Cardiac muscle cell (in vitro differentiated cells and primary cell): ENCODE measurements at regions not wholly inside any gene's neighbourhood (a gene's known extent, or its start where the extent isn't known, plus 50 kb on each side); places are given as distances from the start of the nearest gene placed in this dataset.

Experiments used
- DNase-seq, 2 donors: peaks; one replicate each; pipeline versions ENCODE4 v3.0.0 to v3.0.0-alpha.2; 2010 to 2017; ENCODE audit warnings: low read depth in 1 of 2, low spot score in 1 of 2
- H3K27ac ChIP-seq: fragments of 200-600 bp; sonication (generic); 2 replicates; pipeline ENCODE4 v1.5.1; 2016
- H3K27me3 ChIP-seq: fragments of 200-600 bp; sonication (generic); 2 replicates; pipeline ENCODE4 v1.6.0; 2016; ENCODE audit warnings: control low read depth
- H3K36me3 ChIP-seq: fragments of 200-600 bp; sonication (generic); 2 replicates; pipeline ENCODE4 v1.5.1; 2016; ENCODE audit warnings: control low read depth
- H3K4me1 ChIP-seq: fragments of 200-600 bp; sonication (generic); 2 replicates; pipeline ENCODE4 v1.8.1; 2017; ENCODE audit warnings: low read depth, mild to moderate bottlenecking, mixed run types
- H3K4me3 ChIP-seq: fragments of 200-600 bp; sonication (generic); 2 replicates; pipeline ENCODE4 v1.5.1; 2016; ENCODE audit warnings: mild to moderate bottlenecking
- H3K9me3 ChIP-seq: fragments of 200-600 bp; sonication (generic); 2 replicates; pipeline ENCODE4 v1.5.1; 2017; ENCODE audit warnings: low read depth, mild to moderate bottlenecking, control low read depth
- CTCF ChIP-seq: IDR thresholded peaks from 2 replicates; pipeline ENCODE4 v1.5.1; 2012; ENCODE audit warnings: low read depth, mild to moderate bottlenecking, low read length

DNA sequence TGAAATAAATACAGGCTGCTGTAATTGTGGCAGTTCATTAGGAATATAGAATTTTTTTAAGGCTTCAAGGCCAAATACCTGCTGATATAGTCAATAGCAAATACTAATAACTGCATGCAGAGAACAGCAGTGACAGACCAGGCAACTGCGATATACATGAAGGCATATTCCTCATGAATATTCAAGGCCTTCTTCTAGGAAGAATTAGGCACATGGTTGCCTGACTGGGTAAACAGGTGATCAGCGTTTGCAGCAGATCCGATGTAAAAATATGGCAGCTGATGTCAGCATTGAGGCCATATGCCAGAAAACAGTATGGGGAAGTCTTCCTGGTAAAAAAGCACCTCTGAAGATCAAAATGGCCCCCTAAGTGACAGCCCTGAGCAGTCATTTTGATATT, 629.7 kb downstream of the UQCRFS1 start:
- Histone ChIP-seq H3K27me3 (no peaks in the 10 kb centered on the region), H3K9me3 (no peaks in the 10 kb centered on the region), H3K4me1 (no peaks in the 10 kb centered on the region), H3K27ac (no peak overlapping the region), H3K4me3 (no peak overlapping the region), H3K36me3 (no peaks in the 10 kb centered on the region)
- TF ChIP-seq CTCF: no peak
- DNase-seq: no peak

DNA sequence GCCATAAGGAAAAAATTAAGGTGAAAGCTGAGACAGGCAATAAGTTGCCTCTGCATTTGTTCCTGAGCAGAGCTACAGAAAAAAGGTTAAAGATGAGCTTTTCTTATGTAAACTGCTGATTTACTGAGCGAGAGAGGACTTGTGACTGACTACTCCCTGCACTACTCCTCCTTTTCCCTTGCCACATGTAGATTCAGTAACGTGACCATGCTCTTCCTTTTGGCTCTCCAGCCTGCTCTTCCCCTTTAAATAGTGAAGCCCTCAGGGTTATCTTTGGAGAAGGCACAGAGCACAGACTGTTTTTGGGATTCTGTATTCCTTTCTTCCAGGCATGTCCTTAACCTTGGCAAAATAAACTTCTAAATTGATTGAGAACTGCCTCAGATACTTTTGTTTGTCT, 630.2 kb downstream of the UQCRFS1 start:
- no peak for TF ChIP-seq CTCF
- H3K4me1 ChIP-seq: no peaks in the 10 kb centered on the region
- H3K27ac ChIP-seq: no peak overlapping the region
- no peak for DNase-seq
- H3K9me3 ChIP-seq: no peaks in the 10 kb centered on the region
- H3K4me3 ChIP-seq: no peak overlapping the region
- no peaks in the 10 kb centered on the region for H3K27me3 ChIP-seq
- no peaks in the 10 kb centered on the region for H3K36me3 ChIP-seq

DNA sequence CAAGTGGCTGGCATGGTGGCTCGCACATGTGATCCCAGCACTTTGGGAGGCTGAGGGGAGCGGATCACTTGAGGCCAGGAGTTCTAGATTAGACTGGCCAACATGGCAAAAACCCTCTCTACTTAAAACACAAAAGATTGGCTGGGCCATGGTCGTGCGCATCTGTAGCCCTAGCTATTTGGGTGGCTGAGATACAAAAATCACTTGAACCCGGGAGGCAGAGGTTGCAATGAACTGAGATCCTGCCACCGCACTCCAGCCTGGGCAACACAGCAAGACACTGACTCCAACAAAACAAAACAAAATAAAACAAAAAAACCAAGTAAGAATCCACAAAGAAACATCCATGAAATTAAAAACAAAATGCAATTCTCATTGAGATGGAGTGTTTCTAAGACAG, 630.6 kb downstream of the UQCRFS1 start:
- no peak for DNase-seq
- no peaks in the 10 kb centered on the region for H3K36me3 ChIP-seq
- TF ChIP-seq CTCF: no peak
- no peaks in the 10 kb centered on the region for H3K27me3 ChIP-seq
- no peaks in the 10 kb centered on the region for H3K9me3 ChIP-seq
- H3K4me3 ChIP-seq: no peak overlapping the region
- H3K4me1 ChIP-seq: no peaks in the 10 kb centered on the region
- no peak overlapping the region for H3K27ac ChIP-seq

- Histone ChIP-seq H3K4me3 (no peak overlapping the region), H3K27ac (no peak overlapping the region), H3K27me3 (no peaks in the 10 kb centered on the region), H3K9me3 (no peaks in the 10 kb centered on the region), H3K4me1 (no peaks in the 10 kb centered on the region), H3K36me3 (no peaks in the 10 kb centered on the region)
- DNase-seq: no peak
- TF ChIP-seq CTCF: no peak
These were observed 631.5 kb downstream of the UQCRFS1 start for GRCh38 chr19:28581468-28581770.

- Histone ChIP-seq H3K4me3 (no peak overlapping the region), H3K9me3 (no peaks in the 10 kb centered on the region), H3K4me1 (no peaks in the 10 kb centered on the region), H3K27me3 (no peaks in the 10 kb centered on the region), H3K36me3 (no peaks in the 10 kb centered on the region), H3K27ac (no peak overlapping the region)
- TF ChIP-seq CTCF: no peak
- no peak for DNase-seq
These were observed 634.0 kb downstream of the UQCRFS1 start for GRCh38 chr19:28578786-28579505.

DNA sequence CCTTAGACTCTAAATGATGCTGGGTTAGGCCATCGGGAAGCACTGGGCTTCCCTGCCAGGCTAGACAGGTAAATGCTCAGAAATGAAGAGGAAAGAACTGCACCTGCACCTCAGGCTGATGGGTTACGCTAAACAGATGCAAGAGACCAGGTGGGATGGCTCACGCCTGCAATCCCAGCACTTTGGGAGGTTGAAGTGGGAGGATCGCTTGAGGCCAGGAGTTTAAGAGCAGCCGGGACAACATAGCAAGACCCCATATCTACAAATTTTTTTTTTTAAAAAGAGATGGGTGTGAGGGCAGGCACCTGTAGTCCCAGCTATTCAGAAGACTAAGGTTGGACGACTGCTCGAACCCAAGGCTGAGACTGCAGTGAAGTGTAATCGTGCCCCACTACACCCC, 634.7 kb downstream of the UQCRFS1 start:
- no peak for DNase-seq
- no peaks in the 10 kb centered on the region for H3K27me3 ChIP-seq
- H3K27ac ChIP-seq: no peak overlapping the region
- no peak overlapping the region for H3K4me3 ChIP-seq
- no peaks in the 10 kb centered on the region for H3K4me1 ChIP-seq
- H3K36me3 ChIP-seq: no peaks in the 10 kb centered on the region
- TF ChIP-seq CTCF: no peak
- no peaks in the 10 kb centered on the region for H3K9me3 ChIP-seq
